ENCODE measurements at regions not wholly inside any gene's neighbourhood (a gene's known extent, or its start where the extent isn't known, plus 50 kb on each side); places are given as distances from the start of the nearest gene placed in this dataset.

GRCh38 chrX:99833821-99834220, 576.3 kb downstream of the PCDH19 start:
- Histone ChIP-seq H3K36me3 (no peaks in the 10 kb centered on the region), H3K27me3 (no peaks in the 10 kb centered on the region), H3K27ac (no peak overlapping the region), H3K4me1 (ENCODE audit: low read depth) (no peaks in the 10 kb centered on the region), H3K9me3 (ENCODE audit: low read depth) (no peaks in the 10 kb centered on the region), H3K4me3 (no peak overlapping the region)
- DNase-seq (ENCODE audit: low read depth in 1 of 2, low spot score in 1 of 2) = no peak
- TF ChIP-seq, protein P1, sequence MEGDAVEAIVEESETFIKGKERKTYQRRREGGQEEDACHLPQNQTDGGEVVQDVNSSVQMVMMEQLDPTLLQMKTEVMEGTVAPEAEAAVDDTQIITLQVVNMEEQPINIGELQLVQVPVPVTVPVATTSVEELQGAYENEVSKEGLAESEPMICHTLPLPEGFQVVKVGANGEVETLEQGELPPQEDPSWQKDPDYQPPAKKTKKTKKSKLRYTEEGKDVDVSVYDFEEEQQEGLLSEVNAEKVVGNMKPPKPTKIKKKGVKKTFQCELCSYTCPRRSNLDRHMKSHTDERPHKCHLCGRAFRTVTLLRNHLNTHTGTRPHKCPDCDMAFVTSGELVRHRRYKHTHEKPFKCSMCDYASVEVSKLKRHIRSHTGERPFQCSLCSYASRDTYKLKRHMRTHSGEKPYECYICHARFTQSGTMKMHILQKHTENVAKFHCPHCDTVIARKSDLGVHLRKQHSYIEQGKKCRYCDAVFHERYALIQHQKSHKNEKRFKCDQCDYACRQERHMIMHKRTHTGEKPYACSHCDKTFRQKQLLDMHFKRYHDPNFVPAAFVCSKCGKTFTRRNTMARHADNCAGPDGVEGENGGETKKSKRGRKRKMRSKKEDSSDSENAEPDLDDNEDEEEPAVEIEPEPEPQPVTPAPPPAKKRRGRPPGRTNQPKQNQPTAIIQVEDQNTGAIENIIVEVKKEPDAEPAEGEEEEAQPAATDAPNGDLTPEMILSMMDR (IDR thresholded peaks at IDR 0.05; ENCODE audit: low read depth, low read length) = no peak

DNA sequence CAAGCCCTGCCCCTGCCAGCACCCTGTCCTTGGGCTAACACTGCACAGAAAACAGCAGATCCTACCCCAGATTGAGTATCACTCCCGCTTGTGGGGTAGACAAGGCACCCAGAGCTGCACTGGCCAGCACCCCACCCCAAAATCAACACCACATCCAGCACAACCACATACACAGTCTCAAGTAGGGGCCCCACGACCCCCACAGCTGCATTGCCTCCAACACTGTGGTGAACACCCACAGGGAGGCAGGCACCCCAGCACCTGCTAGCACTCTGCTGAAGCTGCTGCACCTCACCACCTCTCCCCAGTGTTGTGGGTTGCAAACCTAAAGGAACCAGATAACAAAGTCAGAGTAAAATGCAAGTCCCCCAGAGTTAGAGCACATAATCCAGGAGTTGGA, 589.9 kb downstream of the PCDH19 start:
- DNase-seq (ENCODE audit: low read depth in 1 of 2, low spot score in 1 of 2) = no peak
- no peaks in the 10 kb centered on the region for H3K4me1 ChIP-seq (ENCODE audit: low read depth)
- no peaks in the 10 kb centered on the region for H3K9me3 ChIP-seq (ENCODE audit: low read depth)
- no peak overlapping the region for H3K4me3 ChIP-seq
- no peaks in the 10 kb centered on the region for H3K36me3 ChIP-seq
- TF ChIP-seq, protein P1 (IDR thresholded peaks at IDR 0.05; ENCODE audit: low read depth, low read length) = no peak
- H3K27ac ChIP-seq = no peak overlapping the region
- H3K27me3 ChIP-seq = no peaks in the 10 kb centered on the region

DNA sequence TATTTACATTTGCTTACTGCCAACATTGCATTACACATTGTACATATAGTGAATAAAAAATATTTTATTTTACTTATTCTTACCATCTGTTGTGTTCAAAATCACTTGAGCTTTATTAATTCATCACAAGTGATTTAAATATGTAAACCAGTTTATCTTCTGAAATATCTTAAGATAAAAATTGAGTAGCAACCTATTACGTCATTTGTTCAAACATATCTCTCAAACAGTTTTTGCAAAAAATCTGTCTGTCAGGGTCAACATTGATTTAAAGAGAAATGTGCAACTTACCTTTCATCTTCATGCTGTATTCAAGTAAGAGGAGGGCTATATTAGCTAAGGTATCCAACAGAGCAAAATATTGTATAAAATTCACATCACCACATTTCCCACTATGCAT, 610.1 kb downstream of the PCDH19 start:
- H3K9me3 ChIP-seq (ENCODE audit: low read depth) = no peaks in the 10 kb centered on the region
- H3K4me3 ChIP-seq = no peak overlapping the region
- TF ChIP-seq, protein P1 (IDR thresholded peaks at IDR 0.05; ENCODE audit: low read depth, low read length) = no peak
- no peaks in the 10 kb centered on the region for H3K27me3 ChIP-seq
- no peaks in the 10 kb centered on the region for H3K4me1 ChIP-seq (ENCODE audit: low read depth)
- no peak for DNase-seq (ENCODE audit: low read depth in 1 of 2, low spot score in 1 of 2)
- no peak overlapping the region for H3K27ac ChIP-seq
- H3K36me3 ChIP-seq = no peaks in the 10 kb centered on the region

DNA sequence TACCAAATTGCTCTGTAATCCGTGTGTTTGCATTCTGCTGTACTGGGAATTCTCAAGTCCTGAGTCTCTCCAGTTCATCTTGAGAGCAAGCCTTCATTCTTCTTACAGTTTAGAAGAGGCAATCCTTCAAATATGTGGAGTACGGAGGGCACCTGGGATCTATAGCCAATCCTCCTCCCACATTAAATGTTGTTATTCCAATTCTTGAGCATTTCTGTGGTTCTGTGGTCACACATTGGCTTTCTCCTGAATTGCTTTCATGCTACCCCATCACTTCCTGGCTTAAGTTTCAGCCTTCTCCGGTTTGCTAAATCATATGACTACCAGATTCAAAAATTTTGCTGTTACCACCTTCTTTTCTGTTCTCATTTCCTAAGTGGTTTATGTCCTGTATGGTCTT, 611.1 kb downstream of the PCDH19 start:
- DNase-seq (ENCODE audit: low read depth in 1 of 2, low spot score in 1 of 2) = no peak
- TF ChIP-seq, protein P1 (IDR thresholded peaks at IDR 0.05; ENCODE audit: low read depth, low read length) = no peak
- H3K27me3 ChIP-seq = no peaks in the 10 kb centered on the region
- no peaks in the 10 kb centered on the region for H3K4me1 ChIP-seq (ENCODE audit: low read depth)
- H3K9me3 ChIP-seq (ENCODE audit: low read depth) = no peaks in the 10 kb centered on the region
- no peaks in the 10 kb centered on the region for H3K36me3 ChIP-seq
- no peak overlapping the region for H3K27ac ChIP-seq
- no peak overlapping the region for H3K4me3 ChIP-seq

- Histone ChIP-seq H3K9me3 (ENCODE audit: low read depth) (no peaks in the 10 kb centered on the region), H3K4me3 (no peak overlapping the region), H3K27ac (no peak overlapping the region), H3K4me1 (ENCODE audit: low read depth) (no peaks in the 10 kb centered on the region), H3K36me3 (no peaks in the 10 kb centered on the region), H3K27me3 (no peaks in the 10 kb centered on the region)
- TF ChIP-seq, protein P1 (IDR thresholded peaks at IDR 0.05; ENCODE audit: low read depth, low read length) = no peak
- DNase-seq (ENCODE audit: low read depth in 1 of 2, low spot score in 1 of 2) = no peak
Measured at GRCh38 chrX:99795495-99795894, 614.6 kb downstream of the PCDH19 start.

DNA sequence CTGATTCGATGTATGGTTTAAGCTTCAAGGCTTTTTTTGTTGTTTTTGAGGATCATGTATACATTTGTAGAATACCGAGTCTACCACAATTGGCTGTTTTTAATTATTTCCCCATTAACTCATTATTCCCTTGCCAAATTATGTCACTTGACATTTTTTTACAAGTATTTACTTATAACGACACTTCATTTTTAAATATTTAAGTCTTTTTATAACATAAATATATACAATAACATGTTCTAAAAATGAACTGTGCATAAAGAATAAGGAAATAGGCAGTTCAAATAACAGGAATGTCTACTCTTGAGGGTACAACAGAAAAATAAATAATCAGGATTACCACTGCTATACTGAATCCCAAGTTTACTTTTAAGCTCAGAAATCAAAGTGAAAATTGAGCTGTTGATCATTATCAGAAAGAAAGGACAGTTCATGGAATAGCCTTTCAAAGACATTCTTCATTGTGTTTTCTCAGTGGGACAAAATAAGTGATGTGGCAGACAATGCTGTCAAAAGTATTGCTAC, 627.5 kb downstream of the PCDH19 start:
- TF ChIP-seq, protein P1 (IDR thresholded peaks at IDR 0.05; ENCODE audit: low read depth, low read length) = no peak
- DNase-seq (ENCODE audit: low read depth in 1 of 2, low spot score in 1 of 2) = no peak

More for the DNA sequence above, 627.5 kb downstream of the PCDH19 start:
- no peaks in the 10 kb centered on the region for H3K4me1 ChIP-seq (ENCODE audit: low read depth)
- H3K36me3 ChIP-seq = no peaks in the 10 kb centered on the region
- H3K4me3 ChIP-seq = no peak overlapping the region
- H3K27ac ChIP-seq = no peak overlapping the region
- no peaks in the 10 kb centered on the region for H3K27me3 ChIP-seq
- no peaks in the 10 kb centered on the region for H3K9me3 ChIP-seq (ENCODE audit: low read depth)

Measured in cardiac muscle cell (in vitro differentiated cells and primary cell).